HUES48 (cell line): ENCODE measurements at regions not wholly inside any gene's neighbourhood (a gene's known extent, or its start where the extent isn't known, plus 50 kb on each side); places are given as distances from the start of the nearest gene placed in this dataset.

Experiments
- H3K27ac ChIP-seq: one replicate; pipeline ENCODE4 v1.7.0; 2013; ENCODE audit warnings: low read depth, low read length, inconsistent platforms
- H3K27me3 ChIP-seq: 2 replicates; pipeline ENCODE4 v1.6.1; 2013; ENCODE audit warnings: mild to moderate bottlenecking, low read length; ENCODE audit not compliant: control insufficient read depth, insufficient read depth
- H3K36me3 ChIP-seq: 2 replicates; pipeline ENCODE4 v1.6.1; 2013; ENCODE audit warnings: low read length; ENCODE audit not compliant: control insufficient read depth, insufficient read depth
- H3K4me1 ChIP-seq: 2 replicates; pipeline ENCODE4 v1.6.1; 2013; ENCODE audit warnings: mild to moderate bottlenecking, low read length; ENCODE audit not compliant: control insufficient read depth, insufficient read depth
- H3K4me3 ChIP-seq: 2 replicates; pipeline ENCODE4 v1.5.1; 2013; ENCODE audit warnings: mild to moderate bottlenecking, low read depth, low read length
- H3K9ac ChIP-seq: 2 replicates; pipeline ENCODE4 v1.6.1; 2013; ENCODE audit warnings: mild to moderate bottlenecking, low read depth, low read length, moderate library complexity
- H3K9me3 ChIP-seq: 2 replicates; pipeline ENCODE4 v1.6.1; 2013; ENCODE audit warnings: low read length; ENCODE audit not compliant: control insufficient read depth, insufficient read depth

DNA sequence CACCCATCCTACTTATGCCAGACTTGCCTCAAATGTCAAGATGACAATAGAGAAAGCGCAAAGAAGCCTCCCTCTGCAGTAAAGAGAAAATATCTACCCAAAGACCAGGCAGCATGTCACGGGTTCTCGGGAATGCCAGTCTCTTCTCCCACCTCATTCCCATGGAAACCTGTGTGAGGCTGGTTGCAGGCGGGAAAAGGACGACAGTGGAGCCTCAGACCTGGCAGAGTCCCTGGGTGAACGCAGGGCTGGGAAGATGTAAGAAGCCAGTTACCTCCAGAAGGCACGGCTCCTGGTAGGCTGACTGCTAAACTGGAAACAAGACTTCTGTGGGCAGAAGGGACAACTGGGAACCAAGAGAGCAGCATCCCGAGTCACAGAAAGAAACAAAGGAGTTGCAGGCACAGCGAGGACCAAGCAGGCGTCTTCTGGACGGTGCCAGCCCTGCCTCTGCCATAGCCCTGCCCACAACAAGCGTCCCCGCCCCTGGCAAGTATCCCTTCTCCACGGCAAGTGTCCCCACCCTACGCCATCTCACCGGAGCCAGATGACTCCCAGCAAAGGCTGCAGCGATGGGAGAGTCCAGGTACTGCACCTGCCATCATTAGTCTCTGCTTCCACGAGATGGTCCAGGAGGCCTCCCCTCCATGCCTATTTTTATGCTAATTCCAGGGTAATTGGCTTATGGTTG, 440.8 kb upstream of the MYT1L start:
- Histone ChIP-seq H3K27ac (no peak overlapping the region), H3K4me3 (no peak overlapping the region), H3K4me1 (0 out of 2 replicates have a peak, but pooled peaks cover 4% of the 10 kb centered on the region), H3K36me3 (no peaks in the 10 kb centered on the region), H3K9me3 (no peaks in the 10 kb centered on the region), H3K9ac (no peak overlapping the region), H3K27me3 (no peaks in the 10 kb centered on the region)

DNA sequence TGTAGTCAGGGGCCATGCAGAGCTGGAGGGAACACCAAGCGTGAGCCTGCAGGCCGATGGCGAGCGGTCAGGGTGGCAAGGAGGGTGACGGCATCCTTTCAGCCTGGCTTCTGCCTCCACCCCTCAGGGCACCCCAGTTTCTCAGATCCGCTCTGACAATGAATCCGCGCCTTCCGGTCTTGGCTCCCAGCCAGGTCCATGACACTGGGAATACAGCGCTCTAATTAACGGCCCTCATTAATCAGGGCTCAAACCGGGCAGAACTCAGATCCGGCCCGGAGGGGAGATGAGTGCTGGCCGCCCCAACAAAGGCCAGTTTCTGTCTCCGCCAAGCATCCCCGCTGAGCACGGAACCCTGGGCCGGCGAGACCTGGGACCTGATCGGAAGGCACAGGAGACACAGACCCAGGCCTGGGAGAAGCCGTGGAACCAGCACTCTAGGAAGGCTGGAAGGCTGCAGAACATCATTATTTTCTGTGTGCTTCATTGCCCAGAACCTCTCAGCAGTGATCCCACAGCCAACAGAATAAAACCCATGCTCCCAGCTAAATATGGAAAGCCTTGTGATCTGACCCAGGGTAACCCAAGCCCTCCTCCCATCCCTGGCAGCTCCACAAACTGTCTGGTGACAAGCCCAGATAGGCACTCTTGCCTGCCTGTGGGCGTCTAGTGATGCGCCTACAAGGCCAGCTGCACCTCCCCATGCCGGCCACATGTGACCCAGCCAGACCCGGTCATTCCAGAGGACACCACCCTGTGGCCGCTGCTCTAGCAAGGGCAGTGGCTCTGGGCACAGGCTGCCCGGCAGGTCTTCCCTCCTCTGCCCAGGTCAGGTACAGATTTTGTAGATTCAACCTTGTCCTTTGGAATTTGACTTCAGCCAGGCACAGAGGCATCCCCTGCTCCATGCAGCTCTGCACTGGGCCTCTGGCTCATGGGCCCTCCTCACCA, 438.7 kb upstream of the MYT1L start:
- H3K4me1 ChIP-seq: 0 out of 2 replicates have a peak, but pooled peaks cover 4% of the 10 kb centered on the region
- H3K4me3 ChIP-seq: no peak overlapping the region
- no peaks in the 10 kb centered on the region for H3K36me3 ChIP-seq
- H3K27me3 ChIP-seq: no peaks in the 10 kb centered on the region
- H3K9me3 ChIP-seq: no peaks in the 10 kb centered on the region
- H3K9ac ChIP-seq: no peak overlapping the region
- H3K27ac ChIP-seq: no peak overlapping the region

DNA sequence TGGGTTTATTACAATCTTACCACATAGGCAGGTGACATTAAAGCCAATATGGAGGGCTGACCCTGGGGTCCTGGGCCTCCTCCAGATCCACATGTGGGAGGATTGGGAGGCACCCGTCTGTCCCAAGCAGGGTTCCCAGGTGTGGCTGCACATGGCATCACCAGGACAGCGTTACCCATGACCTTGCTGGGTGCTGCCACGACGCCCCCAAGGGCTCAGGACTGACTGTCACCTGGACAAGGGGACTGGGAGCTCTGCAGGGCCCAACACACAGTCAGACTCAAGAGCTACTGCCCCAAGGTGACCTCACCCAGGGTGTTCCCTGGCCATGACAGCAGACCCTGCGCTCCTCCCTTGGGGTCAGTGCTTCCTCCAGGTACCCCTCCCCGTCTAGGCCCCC, 437.4 kb upstream of the MYT1L start:
- no peak overlapping the region for H3K4me3 ChIP-seq
- H3K4me1 ChIP-seq: 0 out of 2 replicates have a peak, but pooled peaks cover 4% of the 10 kb centered on the region
- H3K27me3 ChIP-seq: no peaks in the 10 kb centered on the region
- H3K9ac ChIP-seq: no peak overlapping the region
- no peaks in the 10 kb centered on the region for H3K36me3 ChIP-seq
- H3K27ac ChIP-seq: no peak overlapping the region
- no peaks in the 10 kb centered on the region for H3K9me3 ChIP-seq

DNA sequence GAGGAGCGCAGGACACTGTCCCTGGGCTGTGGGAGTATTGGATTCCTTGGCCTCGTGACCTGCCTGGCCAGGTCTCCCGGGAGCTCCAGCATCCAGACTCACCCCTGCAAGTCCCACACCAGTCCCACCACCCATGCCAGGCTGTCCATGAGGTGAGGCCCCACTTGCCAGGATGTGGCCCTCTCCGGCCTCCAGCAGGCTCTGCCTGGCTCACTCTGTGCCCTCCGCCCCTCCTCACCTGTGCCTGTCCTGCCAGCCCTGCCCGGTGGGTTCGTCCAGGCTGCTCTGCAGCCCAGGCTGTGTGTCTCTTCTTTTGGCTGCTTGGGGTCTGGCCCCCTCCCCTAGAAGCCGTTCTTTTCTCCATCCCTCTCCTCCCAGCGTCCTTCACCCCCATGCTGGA, 436.8 kb upstream of the MYT1L start:
- H3K9ac ChIP-seq: no peak overlapping the region
- H3K27me3 ChIP-seq: no peaks in the 10 kb centered on the region
- H3K4me3 ChIP-seq: no peak overlapping the region
- no peaks in the 10 kb centered on the region for H3K36me3 ChIP-seq
- H3K4me1 ChIP-seq: 0 out of 2 replicates have a peak, but pooled peaks cover 4% of the 10 kb centered on the region
- no peak overlapping the region for H3K27ac ChIP-seq
- H3K9me3 ChIP-seq: no peaks in the 10 kb centered on the region

DNA sequence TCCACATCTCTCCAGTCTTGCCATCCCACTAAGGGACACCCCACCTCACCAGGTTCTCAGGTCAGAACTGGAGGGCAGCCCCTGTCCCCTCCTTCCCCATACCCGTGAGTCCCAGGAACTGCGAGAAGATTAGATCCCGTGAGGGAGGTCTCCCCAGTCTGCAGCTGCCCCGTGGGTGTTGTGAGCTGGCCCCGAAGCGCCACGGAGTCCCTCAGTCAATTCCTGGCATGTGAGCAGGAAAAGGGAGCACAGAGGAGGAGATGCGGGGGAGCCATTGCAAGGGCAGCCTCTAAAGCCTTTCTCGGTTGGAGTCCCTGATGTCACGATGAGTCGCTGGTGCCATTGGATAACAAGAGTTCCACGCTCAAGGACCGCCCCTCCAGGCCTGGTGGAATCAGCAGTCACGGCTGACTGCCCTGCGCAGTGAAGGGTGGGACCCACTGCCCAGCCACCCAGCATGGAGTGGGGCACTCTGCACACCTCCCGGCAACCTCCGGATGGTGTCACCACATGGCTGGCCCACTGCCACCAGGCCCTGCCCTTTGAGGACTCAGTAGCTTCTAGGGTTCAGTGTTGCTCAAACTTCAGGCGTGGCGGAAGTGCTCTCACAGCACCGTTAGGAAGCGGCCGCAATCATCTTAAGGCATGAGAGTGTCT, 434.9 kb upstream of the MYT1L start:
- no peak overlapping the region for H3K9ac ChIP-seq
- no peaks in the 10 kb centered on the region for H3K4me1 ChIP-seq
- no peaks in the 10 kb centered on the region for H3K36me3 ChIP-seq
- no peaks in the 10 kb centered on the region for H3K9me3 ChIP-seq
- H3K4me3 ChIP-seq: no peak overlapping the region
- H3K27ac ChIP-seq: no peak overlapping the region
- no peaks in the 10 kb centered on the region for H3K27me3 ChIP-seq

DNA sequence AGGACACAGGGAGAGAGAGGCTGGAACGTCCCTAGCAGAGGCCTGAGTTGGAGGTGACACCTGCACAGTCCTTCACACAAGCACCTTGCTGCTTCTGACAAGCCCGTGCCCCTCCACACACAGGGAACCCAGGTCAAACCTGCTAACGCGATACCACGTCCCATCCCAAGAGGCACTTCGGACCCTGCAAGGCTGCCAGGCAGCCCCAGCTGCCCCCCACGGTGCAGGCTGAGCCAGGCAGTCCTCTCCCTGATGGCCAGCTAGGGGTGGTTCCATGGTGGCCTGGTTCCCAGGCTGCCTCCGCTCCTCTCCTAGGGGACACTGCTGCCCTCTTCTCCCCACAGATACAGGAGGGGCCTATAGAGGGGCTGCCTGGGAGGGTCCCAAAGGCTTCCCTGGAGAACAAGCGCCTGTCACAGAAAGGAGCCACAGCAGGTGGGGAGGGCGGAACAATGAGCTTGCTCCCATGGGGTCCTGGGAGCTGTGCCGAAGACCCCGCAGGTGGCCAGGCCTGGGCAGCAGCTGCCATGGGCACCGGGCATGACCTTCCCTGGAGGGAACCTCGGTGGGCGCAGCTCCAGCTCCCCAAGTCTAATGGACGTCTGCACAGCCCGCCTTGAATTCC, 434.2 kb upstream of the MYT1L start:
- Histone ChIP-seq H3K9me3 (no peaks in the 10 kb centered on the region), H3K4me1 (no peaks in the 10 kb centered on the region), H3K27ac (no peak overlapping the region), H3K27me3 (no peaks in the 10 kb centered on the region), H3K4me3 (no peak overlapping the region), H3K9ac (no peak overlapping the region), H3K36me3 (no peaks in the 10 kb centered on the region)

DNA sequence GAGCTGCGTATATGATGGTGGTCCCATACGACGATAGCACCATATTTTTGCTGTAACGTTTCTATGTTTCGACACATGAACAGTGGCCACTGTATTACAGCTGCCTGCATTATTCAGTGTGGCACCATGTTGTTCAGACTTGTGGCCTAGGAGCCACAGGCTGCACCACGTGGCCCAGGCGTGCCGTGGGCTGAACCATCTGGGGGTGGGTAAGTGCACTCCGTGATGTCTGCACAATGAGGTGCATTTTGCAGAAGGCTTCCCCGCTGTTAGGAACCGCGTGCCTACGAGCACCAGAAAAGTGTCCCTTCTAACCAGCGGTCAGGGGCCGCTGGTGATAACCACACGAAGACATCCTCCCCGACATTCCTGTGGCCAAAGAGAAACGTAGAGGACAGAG, 433.7 kb upstream of the MYT1L start:
- no peaks in the 10 kb centered on the region for H3K4me1 ChIP-seq
- H3K27me3 ChIP-seq: no peaks in the 10 kb centered on the region
- H3K9me3 ChIP-seq: no peaks in the 10 kb centered on the region
- H3K27ac ChIP-seq: no peak overlapping the region
- no peak overlapping the region for H3K9ac ChIP-seq
- H3K4me3 ChIP-seq: no peak overlapping the region
- no peaks in the 10 kb centered on the region for H3K36me3 ChIP-seq

DNA sequence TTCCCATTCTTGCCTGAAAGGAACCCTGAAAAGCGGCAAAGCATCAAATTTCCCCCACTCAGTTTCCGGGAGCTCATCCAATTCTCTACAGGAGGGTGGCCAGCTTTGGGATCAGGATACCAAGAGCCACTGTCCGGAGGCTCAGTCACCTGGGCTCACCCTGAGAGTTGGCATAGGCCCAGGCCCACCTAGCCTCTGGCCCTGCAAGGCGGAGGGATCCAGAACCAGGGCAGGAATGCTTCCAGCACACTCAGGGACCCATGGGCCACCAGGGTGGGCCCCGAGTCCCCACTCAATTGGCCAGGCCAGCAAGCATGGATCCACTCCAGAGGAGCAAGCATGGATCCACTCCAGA, 432.9 kb upstream of the MYT1L start:
- no peaks in the 10 kb centered on the region for H3K4me1 ChIP-seq
- H3K4me3 ChIP-seq: no peak overlapping the region
- H3K36me3 ChIP-seq: no peaks in the 10 kb centered on the region
- H3K27me3 ChIP-seq: no peaks in the 10 kb centered on the region
- H3K9me3 ChIP-seq: no peaks in the 10 kb centered on the region
- H3K9ac ChIP-seq: no peak overlapping the region
- H3K27ac ChIP-seq: no peak overlapping the region

DNA sequence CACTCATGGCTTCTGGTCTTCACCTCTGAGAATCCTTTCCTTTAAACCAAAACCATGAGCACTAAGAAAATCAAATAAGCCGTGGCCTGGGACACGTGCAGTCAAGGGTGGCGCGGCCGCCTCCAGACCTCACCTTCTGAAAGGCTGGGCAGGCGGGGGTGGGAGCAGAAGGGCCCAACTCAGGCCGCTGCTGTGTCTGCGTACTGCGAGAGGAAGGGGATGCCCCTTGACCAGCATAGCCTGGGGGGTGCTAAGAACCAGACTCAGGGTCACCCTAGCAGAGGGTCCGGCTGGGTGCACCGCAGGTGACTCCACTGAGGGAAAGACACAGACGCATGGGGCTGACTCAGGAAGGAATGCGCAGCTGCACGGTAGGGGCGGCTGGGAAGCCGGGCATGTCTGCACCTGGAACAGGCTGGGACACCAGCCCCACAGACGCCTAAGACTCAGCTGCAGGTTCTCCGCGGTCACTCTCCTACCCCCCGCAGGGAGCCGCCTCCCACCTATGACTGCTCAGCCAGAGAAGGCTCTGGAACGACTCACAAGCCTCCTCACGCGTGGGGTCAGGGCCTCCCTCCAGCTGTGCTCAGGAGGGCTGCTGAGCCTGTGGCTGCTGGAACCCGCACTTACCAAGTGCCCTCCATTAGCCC, 432.4 kb upstream of the MYT1L start:
- Histone ChIP-seq H3K4me3 (no peak overlapping the region), H3K4me1 (no peaks in the 10 kb centered on the region), H3K9me3 (no peaks in the 10 kb centered on the region), H3K27ac (no peak overlapping the region), H3K27me3 (no peaks in the 10 kb centered on the region), H3K9ac (no peak overlapping the region), H3K36me3 (no peaks in the 10 kb centered on the region)

DNA sequence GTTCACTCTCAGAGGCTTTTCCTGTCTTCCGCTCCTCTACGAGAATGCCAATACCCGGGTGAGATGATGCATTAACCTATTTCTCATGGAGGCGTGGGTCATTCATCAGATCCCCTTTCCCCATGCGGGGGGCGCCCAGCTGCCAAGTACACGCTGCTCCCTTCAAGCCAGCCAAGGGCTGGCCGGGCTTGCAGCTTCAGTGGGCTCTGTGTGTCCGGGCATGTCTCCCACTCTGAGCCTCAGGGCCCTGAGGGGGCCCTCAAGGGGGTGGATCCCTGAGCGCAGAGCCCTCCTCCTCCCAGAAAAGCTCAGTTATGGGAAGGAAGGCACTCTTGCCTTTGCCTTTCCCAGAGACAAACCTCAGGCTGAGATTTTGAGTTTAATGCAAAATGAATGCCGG, 431.8 kb upstream of the MYT1L start:
- Histone ChIP-seq H3K4me1 (no peaks in the 10 kb centered on the region), H3K4me3 (no peak overlapping the region), H3K36me3 (no peaks in the 10 kb centered on the region), H3K9me3 (no peaks in the 10 kb centered on the region), H3K27me3 (no peaks in the 10 kb centered on the region), H3K9ac (no peak overlapping the region), H3K27ac (no peak overlapping the region)
